Osteoblast (primary cell): ENCODE measurements at regions not wholly inside any gene's neighbourhood (a gene's known extent, or its start where the extent isn't known, plus 50 kb on each side); places are given as distances from the start of the nearest gene placed in this dataset.
A peak's percentile ranks its signal among the peaks of the same experiment; 100 is the strongest.
"Not testable (repeated sequence)": the region's sequence is repeated elsewhere in the genome, so short reads cannot be mapped to it uniquely, and the experiment has no call there.

Source experiments
- DNase-seq: peaks from one replicate; pipeline ENCODE4 v3.0.0; 2011; ENCODE audit warnings: low spot score, mixed read lengths; ENCODE audit not compliant: insufficient read length; ENCODE audit errors: missing footprints
- H2AFZ ChIP-seq: 2 replicates; pipeline ENCODE4 v1.6.0; 2011; ENCODE audit warnings: mild to moderate bottlenecking, low read length
- H3K27ac ChIP-seq: 2 replicates; pipeline ENCODE4 v1.5.1; 2011; ENCODE audit warnings: mild to moderate bottlenecking, low read depth, low read length, moderate library complexity
- H3K27me3 ChIP-seq: 2 replicates; pipeline ENCODE4 v1.6.0; 2012; ENCODE audit warnings: mild to moderate bottlenecking, control low read depth, inconsistent platforms, low read length, moderate library complexity; ENCODE audit not compliant: insufficient read depth
- H3K36me3 ChIP-seq: 2 replicates; pipeline ENCODE4 v1.5.1; 2011; ENCODE audit warnings: mild to moderate bottlenecking, low read length, control low read depth, moderate library complexity; ENCODE audit not compliant: insufficient read depth
- H3K4me1 ChIP-seq: 2 replicates; pipeline ENCODE4 v1.5.1; 2011; ENCODE audit warnings: mild to moderate bottlenecking, low read length, control low read depth, moderate library complexity; ENCODE audit not compliant: insufficient read depth
- H3K4me2 ChIP-seq: 2 replicates; pipeline ENCODE4 v1.6.0; 2011; ENCODE audit warnings: mild to moderate bottlenecking, low read length; ENCODE audit not compliant: insufficient read depth
- H3K4me3 ChIP-seq: fragments of 200-600 bp; sonication (generic); 3 replicates; pipeline ENCODE4 v1.5.1; 2012; ENCODE audit warnings: mild to moderate bottlenecking, low read length, inconsistent platforms; ENCODE audit not compliant: insufficient read depth
- H3K79me2 ChIP-seq: 2 replicates; pipeline ENCODE4 v1.6.0; 2012; ENCODE audit warnings: mild to moderate bottlenecking, low read length, control low read depth, inconsistent platforms; ENCODE audit not compliant: insufficient read depth
- H3K9me3 ChIP-seq: 2 replicates; pipeline ENCODE4 v1.5.1; 2011; ENCODE audit warnings: low read depth, low read length, control low read depth
- H4K20me1 ChIP-seq: 2 replicates; pipeline ENCODE4 v1.6.0; 2012; ENCODE audit warnings: mild to moderate bottlenecking, low read length, control low read depth; ENCODE audit not compliant: insufficient read depth
- TF ChIP-seq, protein P1 (sequence below): IDR thresholded peaks from 2 replicates; pipeline ENCODE4 v1.5.1; 2011; ENCODE audit warnings: mild to moderate bottlenecking, low read depth, low read length, moderate library complexity; ENCODE audit errors: extremely low read depth

GRCh38 chr13:75178436-75178835, 303.5 kb downstream of the TBC1D4 start:
- TF ChIP-seq, protein P1, sequence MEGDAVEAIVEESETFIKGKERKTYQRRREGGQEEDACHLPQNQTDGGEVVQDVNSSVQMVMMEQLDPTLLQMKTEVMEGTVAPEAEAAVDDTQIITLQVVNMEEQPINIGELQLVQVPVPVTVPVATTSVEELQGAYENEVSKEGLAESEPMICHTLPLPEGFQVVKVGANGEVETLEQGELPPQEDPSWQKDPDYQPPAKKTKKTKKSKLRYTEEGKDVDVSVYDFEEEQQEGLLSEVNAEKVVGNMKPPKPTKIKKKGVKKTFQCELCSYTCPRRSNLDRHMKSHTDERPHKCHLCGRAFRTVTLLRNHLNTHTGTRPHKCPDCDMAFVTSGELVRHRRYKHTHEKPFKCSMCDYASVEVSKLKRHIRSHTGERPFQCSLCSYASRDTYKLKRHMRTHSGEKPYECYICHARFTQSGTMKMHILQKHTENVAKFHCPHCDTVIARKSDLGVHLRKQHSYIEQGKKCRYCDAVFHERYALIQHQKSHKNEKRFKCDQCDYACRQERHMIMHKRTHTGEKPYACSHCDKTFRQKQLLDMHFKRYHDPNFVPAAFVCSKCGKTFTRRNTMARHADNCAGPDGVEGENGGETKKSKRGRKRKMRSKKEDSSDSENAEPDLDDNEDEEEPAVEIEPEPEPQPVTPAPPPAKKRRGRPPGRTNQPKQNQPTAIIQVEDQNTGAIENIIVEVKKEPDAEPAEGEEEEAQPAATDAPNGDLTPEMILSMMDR: no peak
- H4K20me1 ChIP-seq: no peaks in the 10 kb centered on the region
- no peaks in the 10 kb centered on the region for H3K79me2 ChIP-seq
- H3K36me3 ChIP-seq: no peaks in the 10 kb centered on the region
- DNase-seq: no peak
- H2AFZ ChIP-seq: no peak overlapping the region
- no peak overlapping the region for H3K27ac ChIP-seq
- no peak overlapping the region for H3K4me3 ChIP-seq
- no peak overlapping the region for H3K4me2 ChIP-seq
- H3K27me3 ChIP-seq: no peaks in the 10 kb centered on the region
- peaks cover 29% of the 10 kb centered on the region for H3K4me1 ChIP-seq
- H3K9me3 ChIP-seq: no peaks in the 10 kb centered on the region

GRCh38 chr13:75175575-75175974, 306.4 kb downstream of the TBC1D4 start:
- no peaks in the 10 kb centered on the region for H4K20me1 ChIP-seq
- DNase-seq: peak; percentile 49
- H3K4me2 ChIP-seq: no peak overlapping the region
- no peaks in the 10 kb centered on the region for H3K36me3 ChIP-seq
- no peaks in the 10 kb centered on the region for H3K27me3 ChIP-seq
- H3K9me3 ChIP-seq: no peaks in the 10 kb centered on the region
- no peak overlapping the region for H2AFZ ChIP-seq
- TF ChIP-seq, protein P1: no peak
- H3K4me3 ChIP-seq: no peak overlapping the region
- H3K79me2 ChIP-seq: no peaks in the 10 kb centered on the region
- H3K27ac ChIP-seq: no peak overlapping the region
- H3K4me1 ChIP-seq: peaks cover 12% of the 10 kb centered on the region

DNA sequence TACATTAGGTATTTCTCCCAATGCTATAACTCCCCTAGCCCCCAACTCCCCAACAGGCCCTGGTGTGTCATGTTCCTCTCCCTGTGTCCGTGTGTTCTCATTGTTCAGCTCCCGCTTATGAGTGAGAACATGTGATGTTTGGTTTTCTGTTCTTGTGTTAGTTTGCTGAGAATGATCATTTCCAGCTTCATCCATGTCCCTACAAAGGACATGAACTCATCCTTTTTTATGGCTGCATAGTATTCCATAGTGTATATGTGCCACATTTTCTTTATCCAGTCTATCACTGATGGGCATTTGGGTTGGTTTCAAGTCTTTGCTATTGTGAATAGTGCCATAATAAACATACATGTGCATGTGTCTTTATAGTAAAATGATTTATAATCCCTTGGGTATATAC, 306.9 kb downstream of the TBC1D4 start:
- H2AFZ ChIP-seq, DNase-seq, H3K9me3 ChIP-seq, H4K20me1 ChIP-seq, H3K27ac ChIP-seq, H3K4me1 ChIP-seq, H3K4me2 ChIP-seq, H3K79me2 ChIP-seq, H3K4me3 ChIP-seq, H3K27me3 ChIP-seq, H3K36me3 ChIP-seq: not testable (repeated sequence)

- no peak overlapping the region for H3K4me2 ChIP-seq
- H4K20me1 ChIP-seq: no peaks in the 10 kb centered on the region
- H3K79me2 ChIP-seq: no peaks in the 10 kb centered on the region
- H3K9me3 ChIP-seq: no peaks in the 10 kb centered on the region
- H3K27me3 ChIP-seq: no peaks in the 10 kb centered on the region
- H3K4me3 ChIP-seq: no peak overlapping the region
- no peak for DNase-seq
- peaks cover 9% of the 10 kb centered on the region for H3K4me1 ChIP-seq
- H3K27ac ChIP-seq: no peak overlapping the region
- TF ChIP-seq, protein P1: no peak
- no peaks in the 10 kb centered on the region for H3K36me3 ChIP-seq
- H2AFZ ChIP-seq: peak overlapping the region; percentile 11
Measured at GRCh38 chr13:75174481-75174880, 307.5 kb downstream of the TBC1D4 start.
